ENCODE measurements at regions not wholly inside any gene's neighbourhood (a gene's known extent, or its start where the extent isn't known, plus 50 kb on each side); places are given as distances from the start of the nearest gene placed in this dataset.

GRCh38 chr2:76312236-76312635, 601.5 kb upstream of the GCFC2 start:
- no peak for DNase-seq

DNA sequence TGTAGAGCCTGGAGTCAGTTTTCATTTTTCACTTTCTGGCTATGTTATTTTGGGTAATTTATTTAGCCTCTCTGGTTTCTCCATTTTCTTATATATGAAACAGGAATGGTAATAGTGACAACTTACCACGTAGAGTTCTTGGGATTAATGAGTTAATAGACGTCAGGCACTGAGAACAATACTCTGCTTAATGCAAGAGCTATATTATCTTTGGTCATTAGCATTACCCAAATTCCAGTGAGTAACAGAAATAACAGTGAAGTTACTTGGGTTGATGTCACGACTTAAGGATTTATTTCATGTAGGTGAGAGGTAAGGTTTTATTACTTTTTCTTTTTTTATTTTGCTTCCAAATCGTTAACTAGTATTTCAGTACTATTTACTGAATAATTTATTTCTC, 601.0 kb upstream of the GCFC2 start:
- no peak for DNase-seq

DNA sequence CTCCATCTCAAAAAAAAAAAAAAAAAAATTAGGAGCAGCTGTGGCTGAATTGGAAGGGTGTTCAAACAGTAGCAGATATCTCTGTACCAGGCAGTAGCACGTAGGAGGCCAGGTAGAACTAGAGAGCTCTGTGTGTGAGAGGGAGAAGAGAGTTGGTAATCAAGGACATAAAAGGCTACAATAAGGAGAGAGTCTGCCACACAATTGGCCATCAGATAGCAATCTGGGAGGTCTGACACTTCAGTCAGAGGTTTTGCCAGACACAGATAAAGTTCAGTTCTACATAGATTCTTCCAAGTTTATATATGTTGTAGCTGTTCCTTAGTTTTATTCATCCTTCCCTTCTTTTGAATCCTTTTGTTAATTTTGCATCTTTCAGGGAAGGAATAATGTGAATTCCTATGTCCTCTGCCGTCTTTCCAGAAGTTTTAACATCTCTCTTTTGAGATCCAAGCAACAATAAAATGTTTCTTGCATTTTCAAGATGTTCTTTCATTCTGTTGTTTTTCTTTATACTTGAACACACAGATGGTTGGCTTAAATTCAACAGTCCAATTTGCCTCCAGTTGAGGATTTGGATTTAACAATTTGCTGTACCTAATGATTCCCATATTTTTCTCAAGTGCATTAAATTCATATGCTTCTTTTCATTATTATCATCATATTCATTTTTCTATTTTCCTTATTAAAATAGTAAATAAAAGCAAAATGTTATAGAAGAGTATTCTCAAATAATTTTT, 600.3 kb upstream of the GCFC2 start:
- DNase-seq: no peak

GRCh38 chr2:76307495-76307894, 596.8 kb upstream of the GCFC2 start:
- no peak for DNase-seq

- no peak for DNase-seq
Measured at GRCh38 chr2:76298041-76298440, 587.3 kb upstream of the GCFC2 start.

DNA sequence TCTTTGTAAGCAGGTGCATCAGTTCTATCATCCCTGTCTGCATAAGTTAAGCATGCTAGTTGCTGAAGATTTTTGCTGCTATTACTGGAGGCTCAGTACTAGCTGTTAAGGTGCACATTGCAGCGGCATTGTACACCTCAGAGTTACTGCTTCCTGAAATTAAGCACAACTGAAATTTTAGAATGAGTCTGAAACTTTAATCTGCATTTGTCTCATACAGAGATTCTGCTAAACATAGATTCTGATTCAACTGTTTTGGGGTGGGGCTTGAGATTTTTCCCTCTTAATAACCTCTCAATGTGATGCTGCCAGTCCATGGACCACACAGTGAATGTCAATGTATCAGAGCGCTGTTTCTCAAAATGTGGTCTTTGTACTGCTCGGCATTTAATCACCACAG, 585.7 kb upstream of the GCFC2 start:
- no peak for DNase-seq

DNA sequence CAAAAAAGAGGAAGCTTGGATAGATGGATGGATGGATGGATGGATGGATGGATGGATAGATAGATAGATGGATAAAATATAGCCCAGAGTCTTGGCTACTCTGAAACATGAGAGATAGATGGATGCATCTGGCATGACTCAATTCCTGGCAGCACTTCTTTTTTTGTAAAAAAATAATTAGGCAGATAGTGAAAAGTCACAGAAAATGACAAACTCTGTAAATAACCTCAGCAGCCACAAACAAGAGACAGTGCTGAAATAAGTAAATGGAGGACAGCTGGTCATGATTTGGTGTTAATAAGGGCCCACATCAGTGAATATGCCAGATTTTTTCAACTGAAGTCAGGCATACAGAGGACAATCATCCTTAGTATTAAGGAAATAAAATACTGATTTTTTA, 585.0 kb upstream of the GCFC2 start:
- DNase-seq: no peak

- no peak for DNase-seq
Measured at GRCh38 chr2:76288598-76288997, 577.9 kb upstream of the GCFC2 start.

DNA sequence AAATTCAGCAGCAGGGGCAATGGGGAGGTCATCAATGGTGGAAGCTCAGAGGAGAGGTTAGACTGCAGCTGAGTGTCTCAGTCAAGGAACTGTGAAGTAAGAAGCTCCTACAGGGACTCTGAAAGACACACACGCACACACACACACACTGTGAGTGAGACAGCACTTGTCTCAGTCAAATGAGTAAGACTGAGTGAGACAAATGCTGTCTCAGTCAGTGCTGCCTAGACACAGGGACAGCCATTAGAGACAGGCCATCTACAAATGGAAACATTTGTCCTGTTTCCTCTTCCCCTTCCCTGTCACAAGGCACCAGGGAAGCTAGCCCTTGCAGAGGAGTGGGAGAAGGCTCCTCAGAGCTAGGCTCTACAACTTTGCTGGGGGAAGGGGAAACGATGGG, 577.4 kb upstream of the GCFC2 start:
- DNase-seq: no peak

GRCh38 chr2:76283350-76283749, 572.6 kb upstream of the GCFC2 start:
- no peak for DNase-seq

GRCh38 chr2:76281156-76281841, 570.6 kb upstream of the GCFC2 start:
- DNase-seq: no peak

- no peak for DNase-seq
Measured at GRCh38 chr2:76280686-76281085, 570.0 kb upstream of the GCFC2 start.

DNA sequence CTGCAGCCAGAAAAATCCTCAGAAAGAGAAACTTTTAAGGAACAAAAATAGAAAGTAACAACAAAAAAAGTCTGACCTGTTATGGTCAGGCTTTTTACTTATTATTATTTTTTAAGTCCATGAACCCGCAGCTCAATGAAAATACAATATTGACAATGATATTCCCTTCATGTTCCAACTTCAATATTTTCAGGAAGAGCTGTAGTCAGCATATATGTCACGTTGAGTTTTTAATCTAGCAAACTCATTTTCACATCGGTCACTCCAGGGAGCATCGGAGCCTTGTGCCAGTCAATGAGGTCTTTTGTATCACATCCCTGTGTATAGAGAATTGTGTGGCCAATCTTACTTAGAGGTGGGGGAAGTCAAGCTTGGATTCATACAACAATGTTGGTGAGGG, 568.4 kb upstream of the GCFC2 start:
- DNase-seq: no peak

DNA sequence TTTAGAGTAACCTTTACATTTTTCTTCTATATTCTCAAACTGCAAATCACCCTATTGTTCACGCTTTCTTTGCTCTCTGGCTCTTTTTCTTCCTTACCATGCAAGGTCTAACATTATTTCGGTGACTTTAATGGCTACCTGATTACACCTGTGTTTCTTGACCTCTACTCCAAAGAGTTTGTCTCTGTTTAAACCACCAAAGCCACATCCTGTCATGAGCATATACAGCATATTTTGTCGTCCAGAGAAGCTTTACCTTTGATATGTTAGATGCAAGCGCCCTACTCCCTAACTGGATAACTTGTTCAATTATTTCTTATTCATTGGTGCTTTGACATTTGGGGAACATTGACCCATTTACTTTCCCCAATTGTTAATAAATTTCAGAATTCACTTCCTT, 565.1 kb upstream of the GCFC2 start:
- no peak for DNase-seq

DNA sequence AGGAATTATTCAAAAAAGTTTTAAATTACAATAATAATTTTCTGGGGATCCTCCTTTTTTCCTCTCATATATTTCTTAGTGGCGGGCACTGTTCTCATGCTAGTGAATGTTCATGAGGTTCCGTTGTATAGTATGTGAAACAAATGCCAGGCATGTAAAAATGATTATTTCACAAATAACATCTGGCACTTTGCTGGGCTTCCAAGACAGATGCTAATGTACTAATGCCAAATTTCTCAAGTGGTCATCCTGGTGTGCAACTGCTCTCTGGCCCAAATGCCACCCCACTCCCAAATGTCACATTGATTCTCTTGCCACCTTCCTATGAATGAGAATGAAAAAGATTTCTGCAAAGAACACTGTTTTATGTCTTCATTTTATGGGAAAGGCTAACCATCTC, 564.0 kb upstream of the GCFC2 start:
- no peak for DNase-seq

DNA sequence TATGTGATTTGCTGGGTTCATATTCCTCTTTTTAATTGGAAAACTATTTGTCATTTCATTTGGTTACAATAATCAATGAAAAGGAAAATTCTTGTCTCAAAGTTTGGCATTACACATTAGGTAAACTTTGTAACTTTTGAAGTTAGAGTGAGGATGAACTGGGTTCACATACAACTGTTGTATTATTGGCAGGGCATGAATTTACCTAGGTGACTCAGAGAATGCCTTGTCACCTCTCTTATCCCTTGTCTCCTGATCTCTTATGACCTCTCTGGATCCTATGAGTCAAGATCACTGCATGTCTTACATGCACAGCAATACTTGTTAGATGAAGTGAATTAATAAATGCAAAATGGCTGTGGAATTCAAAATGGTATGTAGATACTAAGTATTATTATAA, 563.4 kb upstream of the GCFC2 start:
- DNase-seq: no peak

GRCh38 chr2:76270096-76270710, 559.5 kb upstream of the GCFC2 start:
- DNase-seq: no peak

GRCh38 chr2:76268902-76269620, 558.3 kb upstream of the GCFC2 start:
- DNase-seq: no peak

DNA sequence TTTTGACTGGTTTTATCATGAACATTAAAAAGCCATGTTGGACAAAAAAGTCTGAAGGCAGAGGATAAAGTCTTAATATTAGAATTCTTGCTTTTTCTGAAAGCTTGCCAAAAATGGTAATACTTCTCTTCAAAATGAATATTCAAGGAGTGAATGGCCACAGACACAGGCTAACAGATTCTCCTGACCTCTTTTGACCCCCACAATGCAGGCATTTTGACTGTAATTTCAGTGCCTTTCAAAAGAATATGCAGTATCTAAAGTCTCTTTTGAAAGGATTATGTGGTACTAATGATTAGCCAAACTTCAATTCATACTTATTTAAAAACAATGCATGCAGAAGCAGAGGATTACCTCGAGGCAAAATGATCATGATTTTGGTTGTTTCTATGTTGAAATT, 557.8 kb upstream of the GCFC2 start:
- no peak for DNase-seq

- no peak for DNase-seq
Measured at GRCh38 chr2:76257802-76258201, 547.1 kb upstream of the GCFC2 start.

DNA sequence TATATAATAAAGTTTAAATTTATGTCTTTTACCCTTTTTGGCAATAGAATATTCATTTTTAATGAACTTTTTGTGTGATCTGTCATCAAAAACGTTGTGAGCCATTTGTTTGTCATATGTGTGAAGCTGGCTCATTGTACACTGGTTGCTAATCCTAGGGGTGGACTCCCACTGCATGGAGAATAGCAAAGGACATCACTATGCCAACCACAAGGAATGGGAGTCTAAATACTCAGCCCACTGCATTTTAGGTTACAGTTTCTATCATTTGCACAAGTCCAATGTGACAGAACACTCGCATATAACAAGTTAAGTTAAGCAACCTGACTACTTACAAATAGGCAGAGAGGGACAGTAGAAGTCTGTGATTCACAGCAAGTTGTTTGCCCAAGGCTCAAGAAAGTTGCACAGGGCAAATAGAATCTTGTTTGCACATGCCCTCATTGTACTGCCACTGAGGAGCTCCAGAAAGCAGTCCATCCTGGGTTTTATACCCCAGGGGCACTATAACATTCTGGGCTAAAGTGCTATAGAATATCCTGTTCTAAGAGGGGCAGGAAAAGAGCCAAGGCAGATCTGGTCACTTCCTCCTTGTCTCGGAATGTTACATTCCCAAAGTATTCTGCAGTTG, 545.9 kb upstream of the GCFC2 start:
- no peak for DNase-seq

- no peak for DNase-seq
Measured at GRCh38 chr2:76252704-76253103, 542.0 kb upstream of the GCFC2 start.

GRCh38 chr2:76251342-76251741, 540.6 kb upstream of the GCFC2 start:
- DNase-seq: no peak

Data from stimulated activated CD4-positive, alpha-beta T cell treated with anti-CD3 and anti-CD28 coated beads, Interleukin-4, amount 100 ng/mL, for 24 hours (primary cell).